DMS153 treated with DMSO at 0.1 percent for 48 hours (cell line): ENCODE measurements at regions not wholly inside any gene's neighbourhood (a gene's known extent, or its start where the extent isn't known, plus 50 kb on each side); places are given as distances from the start of the nearest gene placed in this dataset.

ENCODE experiments used
- DNase-seq: peaks from one replicate; lab custom pipeline; 2025; ENCODE audit not compliant: unreplicated experiment; lab: John Stamatoyannopoulos, UW

- no peak for DNase-seq
Measured at GRCh38 chr20:22438346-22438745, 146.0 kb downstream of the FOXA2 start.

GRCh38 chr20:22437354-22437753 is 147.0 kb downstream of the FOXA2 start:
- DNase-seq = no peak

GRCh38 chr20:22431419-22431818 is 153.0 kb downstream of the FOXA2 start:
- no peak for DNase-seq

- no peak for DNase-seq
Measured at GRCh38 chr20:22430746-22431168, 153.6 kb downstream of the FOXA2 start.

GRCh38 chr20:22430154-22430745 is 154.1 kb downstream of the FOXA2 start:
- peak; percentile 70 for DNase-seq

GRCh38 chr20:22429175-22430153 is 154.9 kb downstream of the FOXA2 start:
- no peak for DNase-seq

- DNase-seq = no peak
Measured at GRCh38 chr20:22428051-22428450, 156.3 kb downstream of the FOXA2 start.

GRCh38 chr20:22426772-22427171 is 157.6 kb downstream of the FOXA2 start:
- no peak for DNase-seq

GRCh38 chr20:22425344-22426295 is 158.8 kb downstream of the FOXA2 start:
- no peak for DNase-seq

GRCh38 chr20:22423190-22423832 is 161.1 kb downstream of the FOXA2 start:
- DNase-seq = no peak

- no peak for DNase-seq
Measured at GRCh38 chr20:22420116-22420598, 164.2 kb downstream of the FOXA2 start.

GRCh38 chr20:22418738-22419137 is 165.6 kb downstream of the FOXA2 start:
- DNase-seq = no peak

GRCh38 chr20:22414305-22414742 is 170.0 kb downstream of the FOXA2 start:
- no peak for DNase-seq

- no peak for DNase-seq
Measured at GRCh38 chr20:22412977-22413868, 171.1 kb downstream of the FOXA2 start.

GRCh38 chr20:22411627-22412450 is 172.5 kb downstream of the FOXA2 start:
- no peak for DNase-seq

GRCh38 chr20:22411286-22411626 is 173.1 kb downstream of the FOXA2 start:
- no peak for DNase-seq

GRCh38 chr20:22410556-22411130 is 173.7 kb downstream of the FOXA2 start:
- no peak for DNase-seq
